ENCODE measurements at regions not wholly inside any gene's neighbourhood (a gene's known extent, or its start where the extent isn't known, plus 50 kb on each side); places are given as distances from the start of the nearest gene placed in this dataset.

- TF ChIP-seq POLR2A (IDR thresholded peaks at IDR 0.05) = no peak
- TF ChIP-seq, protein P1, sequence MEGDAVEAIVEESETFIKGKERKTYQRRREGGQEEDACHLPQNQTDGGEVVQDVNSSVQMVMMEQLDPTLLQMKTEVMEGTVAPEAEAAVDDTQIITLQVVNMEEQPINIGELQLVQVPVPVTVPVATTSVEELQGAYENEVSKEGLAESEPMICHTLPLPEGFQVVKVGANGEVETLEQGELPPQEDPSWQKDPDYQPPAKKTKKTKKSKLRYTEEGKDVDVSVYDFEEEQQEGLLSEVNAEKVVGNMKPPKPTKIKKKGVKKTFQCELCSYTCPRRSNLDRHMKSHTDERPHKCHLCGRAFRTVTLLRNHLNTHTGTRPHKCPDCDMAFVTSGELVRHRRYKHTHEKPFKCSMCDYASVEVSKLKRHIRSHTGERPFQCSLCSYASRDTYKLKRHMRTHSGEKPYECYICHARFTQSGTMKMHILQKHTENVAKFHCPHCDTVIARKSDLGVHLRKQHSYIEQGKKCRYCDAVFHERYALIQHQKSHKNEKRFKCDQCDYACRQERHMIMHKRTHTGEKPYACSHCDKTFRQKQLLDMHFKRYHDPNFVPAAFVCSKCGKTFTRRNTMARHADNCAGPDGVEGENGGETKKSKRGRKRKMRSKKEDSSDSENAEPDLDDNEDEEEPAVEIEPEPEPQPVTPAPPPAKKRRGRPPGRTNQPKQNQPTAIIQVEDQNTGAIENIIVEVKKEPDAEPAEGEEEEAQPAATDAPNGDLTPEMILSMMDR (IDR thresholded peaks at IDR 0.05) = no peak
- no peak for TF ChIP-seq POLR2AphosphoS5 (IDR thresholded peaks at IDR 0.05; ENCODE audit: insufficient read depth in 1 of 2, low read depth in 1 of 2)
Measured at GRCh38 chr17:65398040-65398787, 163.2 kb downstream of the AXIN2 start.

Data from vagina (tissue), 2 donors.